ENCODE measurements at regions not wholly inside any gene's neighbourhood (a gene's known extent, or its start where the extent isn't known, plus 50 kb on each side); places are given as distances from the start of the nearest gene placed in this dataset.
"Not testable (repeated sequence)": the region's sequence is repeated elsewhere in the genome, so short reads cannot be mapped to it uniquely, and the experiment has no call there.

DNA sequence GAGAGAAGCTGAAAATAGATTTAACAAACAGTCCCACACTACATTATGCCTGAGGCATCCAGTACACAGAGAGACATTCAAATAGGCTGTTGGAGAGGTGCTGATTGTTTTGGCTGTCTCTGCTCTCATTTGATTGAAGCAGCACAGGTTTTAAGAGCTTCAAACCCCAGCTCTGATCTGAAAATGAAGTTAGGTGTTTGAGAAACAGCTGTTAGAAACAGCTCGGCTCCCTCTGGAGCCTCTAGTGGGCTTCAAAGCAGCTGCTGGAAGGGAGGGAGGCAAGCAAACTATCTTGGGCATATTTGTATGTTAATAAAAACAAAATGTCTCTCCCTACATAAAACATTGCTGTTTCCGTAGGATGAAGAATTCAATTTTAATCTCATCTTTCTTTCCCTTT is 607.3 kb upstream of the GOT2 start:
- Mint-ChIP-seq H3K27me3 (peaks cover 0 to 12% (median 0%) of the 10 kb centered on the region in 5 donors), H3K36me3 (no peaks in the 10 kb centered on the region), H3K9me3 (peaks cover 0 to 13% (median 0%) of the 10 kb centered on the region in 9 donors), H3K4me1 (no peaks in the 10 kb centered on the region), H3K4me3 (no peak overlapping the region), H3K27ac (no peak overlapping the region)
- POLR2A ChIA-PET = no interaction called here
- no peak for ATAC-seq
- DNase-seq = no peak

DNA sequence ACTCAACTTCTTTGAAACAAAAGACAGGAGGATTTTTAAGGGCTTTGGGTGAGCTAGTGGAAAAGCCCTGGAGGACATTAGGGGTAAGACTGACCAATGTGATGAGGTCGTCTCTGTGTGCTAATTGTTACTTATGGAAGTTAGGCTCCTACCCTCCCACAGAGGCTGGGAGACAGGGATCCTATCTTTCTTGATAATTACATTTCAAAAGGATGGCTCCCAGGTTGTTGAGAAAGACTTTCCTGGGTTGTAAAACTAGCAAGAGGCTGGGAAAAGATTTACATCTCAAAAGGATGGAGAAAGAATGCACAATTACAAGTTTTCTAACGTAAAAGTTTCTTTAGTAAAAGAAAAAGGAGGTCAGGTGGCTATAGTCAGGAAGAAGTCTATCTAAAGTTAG is 605.8 kb upstream of the GOT2 start:
- no peaks in the 10 kb centered on the region for H3K36me3 Mint-ChIP-seq
- ATAC-seq (no peak), DNase-seq (no peak)
- no peak overlapping the region for H3K27ac Mint-ChIP-seq
- peaks cover 0 to 12% (median 0%) of the 10 kb centered on the region in 5 donors for H3K27me3 Mint-ChIP-seq
- POLR2A ChIA-PET = no interaction called here
- no peak overlapping the region for H3K4me3 Mint-ChIP-seq
- H3K9me3 Mint-ChIP-seq = peaks cover 0 to 15% (median 0%) of the 10 kb centered on the region in 9 donors
- H3K4me1 Mint-ChIP-seq = no peaks in the 10 kb centered on the region

DNA sequence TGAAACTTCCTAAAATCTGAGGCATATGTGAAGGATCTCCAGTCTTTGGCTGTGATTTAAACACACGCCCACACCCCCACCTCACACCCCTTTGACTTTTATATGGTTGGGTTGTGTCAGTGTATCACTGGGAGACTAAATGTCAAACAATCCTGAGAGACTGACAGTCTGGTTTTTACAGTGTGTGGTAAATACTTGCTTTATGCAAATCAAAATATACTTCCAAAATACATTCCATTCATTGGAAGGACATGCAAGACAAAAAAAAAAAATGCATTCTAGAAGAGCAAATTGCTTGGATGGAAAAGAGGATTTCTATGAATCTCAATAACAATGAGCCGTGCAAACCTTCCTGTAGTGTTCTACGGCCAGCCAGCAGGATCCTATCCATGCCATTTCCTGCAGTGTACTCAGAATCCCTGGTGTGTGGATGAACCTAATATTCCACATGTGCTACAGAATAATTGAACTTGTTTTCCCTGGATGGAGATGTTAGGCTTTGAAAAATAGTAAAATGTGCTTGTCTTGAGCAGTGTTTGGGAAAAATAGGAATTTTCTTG is 602.1 kb upstream of the GOT2 start:
- POLR2A ChIA-PET = no interaction called here
- Mint-ChIP-seq H3K27me3 (peaks cover 0 to 19% (median 0%) of the 10 kb centered on the region in 5 donors), H3K9me3 (peaks cover 0 to 25% (median 0%) of the 10 kb centered on the region in 9 donors), H3K4me1 (no peaks in the 10 kb centered on the region), H3K36me3 (no peaks in the 10 kb centered on the region), H3K4me3 (no peak overlapping the region), H3K27ac (no peak overlapping the region)
- ATAC-seq (no peak), DNase-seq (no peak)

GRCh38 chr16:59331708-59332107 is 597.6 kb upstream of the GOT2 start:
- H3K27me3 Mint-ChIP-seq, H3K4me1 Mint-ChIP-seq, POLR2A ChIA-PET, H3K27ac Mint-ChIP-seq, H3K4me3 Mint-ChIP-seq, DNase-seq, ATAC-seq, H3K36me3 Mint-ChIP-seq: not testable (repeated sequence)
- peaks cover 0 to 35% (median 2%) of the 10 kb centered on the region in 9 donors for H3K9me3 Mint-ChIP-seq

GRCh38 chr16:59330019-59330670 is 596.0 kb upstream of the GOT2 start:
- Mint-ChIP-seq H3K27me3 (peaks cover 0 to 7% (median 0%) of the 10 kb centered on the region in 5 donors), H3K9me3 (peaks cover 0 to 31% (median 2%) of the 10 kb centered on the region in 9 donors), H3K4me3 (no peak overlapping the region), H3K36me3 (no peaks in the 10 kb centered on the region), H3K27ac (no peak overlapping the region), H3K4me1 (no peaks in the 10 kb centered on the region)
- DNase-seq = no peak
- no peak for ATAC-seq
- POLR2A ChIA-PET = no interaction called here

DNA sequence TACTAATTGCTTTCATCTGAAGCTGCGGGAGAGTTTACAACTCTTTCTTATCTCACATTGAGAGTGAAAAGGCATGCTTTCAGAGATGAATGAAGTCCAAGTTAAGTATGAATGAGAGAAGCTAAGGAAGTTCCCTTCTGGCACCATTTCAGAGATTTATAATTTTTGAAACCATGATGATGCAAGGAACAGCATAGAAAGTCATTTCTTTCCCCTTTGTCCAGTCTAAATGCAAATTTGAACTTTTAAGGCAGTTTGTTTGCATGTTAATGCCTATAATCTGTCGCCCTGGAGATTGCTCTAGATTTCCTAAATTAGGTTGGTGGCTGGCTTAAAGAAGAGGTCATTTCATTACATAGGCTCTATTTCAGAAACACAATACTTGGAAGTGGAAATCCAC is 594.8 kb upstream of the GOT2 start:
- H3K9me3 Mint-ChIP-seq = peaks cover 0 to 32% (median 2%) of the 10 kb centered on the region in 9 donors
- H3K27me3 Mint-ChIP-seq = peaks cover 0 to 7% (median 0%) of the 10 kb centered on the region in 5 donors
- POLR2A ChIA-PET = no interaction called here
- H3K27ac Mint-ChIP-seq = no peak overlapping the region
- H3K4me1 Mint-ChIP-seq = no peaks in the 10 kb centered on the region
- H3K4me3 Mint-ChIP-seq = no peak overlapping the region
- ATAC-seq = no peak
- DNase-seq = no peak
- no peaks in the 10 kb centered on the region for H3K36me3 Mint-ChIP-seq

GRCh38 chr16:59327894-59328293 is 593.8 kb upstream of the GOT2 start:
- Mint-ChIP-seq H3K9me3 (peaks cover 0 to 32% (median 2%) of the 10 kb centered on the region in 9 donors), H3K27ac (no peak overlapping the region), H3K36me3 (no peaks in the 10 kb centered on the region), H3K4me3 (no peak overlapping the region), H3K4me1 (no peaks in the 10 kb centered on the region), H3K27me3 (peaks cover 0 to 7% (median 0%) of the 10 kb centered on the region in 5 donors)
- ATAC-seq = no peak
- POLR2A ChIA-PET = no interaction called here
- DNase-seq = no peak

DNA sequence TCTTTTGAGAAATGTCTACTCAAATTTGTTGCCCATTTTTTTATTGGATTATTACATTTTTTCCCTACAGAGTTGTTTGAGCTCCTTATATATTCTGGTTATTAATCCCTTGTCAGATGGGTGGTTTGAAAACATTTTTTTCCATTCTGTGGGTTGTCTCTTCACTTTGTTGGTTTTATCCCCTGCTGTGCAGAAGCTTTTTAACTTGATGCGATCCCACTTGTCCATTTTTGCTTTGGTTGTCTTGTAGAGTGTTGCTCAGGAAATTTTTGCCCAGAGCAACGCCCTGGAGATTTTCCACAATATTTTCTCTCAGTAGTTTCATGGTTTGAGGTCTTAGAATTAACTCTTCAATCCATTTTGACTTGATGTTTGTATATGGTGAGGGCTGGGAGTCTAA is 592.8 kb upstream of the GOT2 start:
- Mint-ChIP-seq H3K4me1 (no peaks in the 10 kb centered on the region), H3K27ac (no peak overlapping the region), H3K36me3 (no peaks in the 10 kb centered on the region), H3K9me3 (peaks cover 0 to 32% (median 2%) of the 10 kb centered on the region in 9 donors), H3K4me3 (no peak overlapping the region), H3K27me3 (peaks cover 0 to 4% (median 0%) of the 10 kb centered on the region in 5 donors)
- POLR2A ChIA-PET = no interaction called here
- ATAC-seq (no peak), DNase-seq (no peak)

- no peak for ATAC-seq
- Mint-ChIP-seq H3K4me3 (no peak overlapping the region), H3K36me3 (no peaks in the 10 kb centered on the region), H3K4me1 (no peaks in the 10 kb centered on the region), H3K27me3 (no peaks in the 10 kb centered on the region), H3K27ac (no peak overlapping the region), H3K9me3 (peaks cover 0 to 20% (median 2%) of the 10 kb centered on the region in 9 donors)
- no peak for DNase-seq
- POLR2A ChIA-PET = no interaction called here
Observed at GRCh38 chr16:59324462-59324861, 590.3 kb upstream of the GOT2 start.

- no peak for ATAC-seq
Observed at GRCh38 chr16:59320657-59321056, 586.5 kb upstream of the GOT2 start.

DNA sequence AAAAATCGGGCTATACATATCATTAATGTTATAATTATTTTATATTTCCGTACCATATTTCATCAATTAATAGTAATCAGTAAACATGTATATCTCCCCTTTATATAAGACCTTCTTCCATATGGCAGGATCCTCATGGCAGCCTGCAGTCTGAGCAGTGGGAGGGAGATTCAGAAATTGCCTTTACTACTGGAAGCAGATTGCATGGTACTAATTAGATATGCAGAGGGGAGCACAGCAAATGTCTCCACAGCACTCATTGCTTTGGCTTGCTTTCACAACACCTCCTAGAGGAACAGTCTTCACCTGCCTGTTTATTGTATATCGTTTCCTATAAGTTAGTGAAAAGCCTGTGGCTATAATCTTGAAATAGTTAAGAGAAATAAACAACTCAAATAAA is 585.8 kb upstream of the GOT2 start:
- Mint-ChIP-seq H3K36me3 (no peaks in the 10 kb centered on the region), H3K27me3 (peaks cover 0 to 5% (median 0%) of the 10 kb centered on the region in 5 donors), H3K27ac (no peak overlapping the region), H3K9me3 (peaks cover 0 to 15% (median 0%) of the 10 kb centered on the region in 9 donors), H3K4me3 (no peak overlapping the region), H3K4me1 (no peaks in the 10 kb centered on the region)
- DNase-seq = no peak
- POLR2A ChIA-PET = no interaction called here
- ATAC-seq = no peak

More at GRCh38 chr16:59320657-59321056, 586.5 kb upstream of the GOT2 start:
- H3K27ac Mint-ChIP-seq = peak overlapping the region in 1 of 10 donors; percentile 6
- no peaks in the 10 kb centered on the region for H3K4me1 Mint-ChIP-seq
- H3K27me3 Mint-ChIP-seq = peaks cover 0 to 5% (median 0%) of the 10 kb centered on the region in 5 donors
- POLR2A ChIA-PET = no interaction called here
- DNase-seq = no peak
- peaks cover 0 to 15% (median 0%) of the 10 kb centered on the region in 9 donors for H3K9me3 Mint-ChIP-seq
- H3K36me3 Mint-ChIP-seq = no peaks in the 10 kb centered on the region
- no peak overlapping the region for H3K4me3 Mint-ChIP-seq

- ATAC-seq (no peak), DNase-seq (no peak)
- Mint-ChIP-seq H3K4me3 (no peak overlapping the region), H3K27ac (no peak overlapping the region), H3K27me3 (peaks cover 0 to 2% (median 0%) of the 10 kb centered on the region in 5 donors), H3K9me3 (peaks cover 0 to 8% (median 0%) of the 10 kb centered on the region in 9 donors), H3K4me1 (no peaks in the 10 kb centered on the region), H3K36me3 (no peaks in the 10 kb centered on the region)
- POLR2A ChIA-PET = no interaction called here
Observed at GRCh38 chr16:59305850-59306249, 571.7 kb upstream of the GOT2 start.

DNA sequence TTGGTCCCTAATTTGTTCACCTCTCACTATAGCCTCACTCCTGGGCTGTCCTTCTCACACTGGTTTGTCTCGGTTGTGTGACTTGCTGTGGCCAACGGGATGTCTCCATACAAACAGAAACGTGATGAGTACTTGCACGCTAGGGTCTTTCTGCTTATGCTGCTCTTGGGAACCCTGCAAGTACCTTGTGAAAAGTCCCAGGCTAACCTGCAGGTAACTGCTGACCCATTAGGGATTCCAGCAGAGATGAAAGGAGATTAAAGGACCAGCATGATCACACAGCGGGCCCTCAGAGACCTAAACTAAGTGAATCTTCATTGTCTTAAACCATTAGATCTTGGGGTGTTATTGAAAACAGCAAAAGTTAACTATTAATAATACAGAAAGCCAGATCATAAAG is 562.8 kb upstream of the GOT2 start:
- Mint-ChIP-seq H3K4me1 (peaks cover 0 to 2% (median 0%) of the 10 kb centered on the region in 4 donors), H3K9me3 (peaks cover 0 to 14% (median 0%) of the 10 kb centered on the region in 9 donors), H3K36me3 (no peaks in the 10 kb centered on the region), H3K27me3 (peaks cover 0 to 9% (median 6%) of the 10 kb centered on the region in 5 donors), H3K4me3 (no peak overlapping the region), H3K27ac (no peak overlapping the region)
- no peak for DNase-seq
- ATAC-seq = no peak
- POLR2A ChIA-PET = no interaction called here

Data from naive thymus-derived CD8-positive, alpha-beta T cell (primary cell).